Panc1 (cell line): ENCODE measurements at regions not wholly inside any gene's neighbourhood (a gene's known extent, or its start where the extent isn't known, plus 50 kb on each side); places are given as distances from the start of the nearest gene placed in this dataset.

ENCODE experiments used
- ATAC-seq: fragments of 200-7000 bp; cut with Tn5 transposase; 2 replicates; pipeline ENCODE4 v1.9.1; 2020; ENCODE audit warnings: mild to moderate bottlenecking, moderate library complexity
- BruUV-seq: library from RNA; stranded (reverse); fragments of 400-500 nt; replicated peaks from 2 replicates; lab custom pipeline; 2021; lab: Mats Ljungman, UMichigan
- CTCF ChIA-PET: fragments of 300-600 bp; sonication (Branson Sonifier 250); formaldehyde crosslinking; loops from one replicate; lab custom pipeline; 2022; ENCODE audit warnings: antibody characterized with exemption; lab: Charles Lee
- POLR2A ChIA-PET: fragments of 300-600 bp; sonication (Branson Sonifier 250); formaldehyde crosslinking; loops from one replicate; lab custom pipeline; 2022; ENCODE audit warnings: antibody characterized with exemption; lab: Charles Lee
- DNase-seq: peaks from one replicate; pipeline ENCODE4 v3.0.0-alpha.2; 2010; ENCODE audit warnings: low read depth, low spot score
- H3K27ac ChIP-seq: 2 replicates; pipeline ENCODE4 v1.5.1; 2011; ENCODE audit warnings: mild to moderate bottlenecking, low read length, inconsistent platforms
- H3K27me3 ChIP-seq: fragments of 200-500 bp; sonication (Bioruptor generic); 2 replicates; pipeline ENCODE4 v1.6.0; 2014; ENCODE audit warnings: low read length, inconsistent platforms; ENCODE audit not compliant: control insufficient read depth, insufficient read depth
- H3K36me3 ChIP-seq: fragments of 200-500 bp; sonication (Bioruptor generic); 2 replicates; pipeline ENCODE4 v1.5.1; 2014; ENCODE audit warnings: inconsistent platforms, mild to moderate bottlenecking, low read length, moderate library complexity; ENCODE audit not compliant: control insufficient read depth, insufficient read depth
- H3K4me1 ChIP-seq: 2 replicates; pipeline ENCODE4 v1.5.1; 2011; ENCODE audit warnings: inconsistent platforms, mild to moderate bottlenecking, low read length, moderate library complexity; ENCODE audit not compliant: control insufficient read depth, insufficient read depth
- H3K4me3 ChIP-seq, 2 experiments: 2 replicates each; pipeline ENCODE4 v1.5.1; 2011 to 2012; ENCODE audit warnings: low read depth in 2 of 2, low read length in 2 of 2, mild to moderate bottlenecking in 2 of 2, inconsistent platforms in 1 of 2, moderate library complexity in 1 of 2
- H3K9me3 ChIP-seq: fragments of 200-500 bp; sonication (Bioruptor generic); 2 replicates; pipeline ENCODE4 v1.5.1; 2014; ENCODE audit warnings: low read depth, mild to moderate bottlenecking, inconsistent platforms, low read length, moderate library complexity; ENCODE audit not compliant: control insufficient read depth, insufficient read depth
- CTCF ChIP-seq: fragments of 450-650 bp; IDR thresholded peaks from 2 replicates; pipeline ENCODE4 v1.5.1; 2017; ENCODE audit warnings: mild to moderate bottlenecking
- POLR2AphosphoS5 ChIP-seq: IDR thresholded peaks from 2 replicates; pipeline ENCODE4 v1.6.1; 2012; ENCODE audit warnings: mild to moderate bottlenecking, low read depth, low read length, moderate library complexity
- REST ChIP-seq, 2 experiments: IDR thresholded peaks; 2 replicates each; pipeline ENCODE4 v1.6.1; 2011 to 2012; ENCODE audit warnings: low read depth in 2 of 2, control low read depth in 1 of 2, low read length in 1 of 2, mild to moderate bottlenecking in 1 of 2, moderate library complexity in 1 of 2; ENCODE audit not compliant: insufficient read depth in 1 of 2
- SIN3A ChIP-seq: IDR thresholded peaks from 2 replicates; pipeline ENCODE4 v1.6.1; 2012; ENCODE audit warnings: low read depth, mild to moderate bottlenecking, low read length, moderate library complexity, borderline replicate concordance; ENCODE audit not compliant: insufficient read depth
- TCF7L2 ChIP-seq: IDR thresholded peaks from 2 replicates; pipeline ENCODE4 v1.6.1; 2011; ENCODE audit warnings: mild to moderate bottlenecking, low read depth, low read length, inconsistent platforms
- in situ Hi-C: cut with HindIII; loops from 2 replicates; pipeline ENCODE4 v1.10.0; 2016; ENCODE audit warnings: low sequenced_read_pairs, low pct_unique_long_range_greater_than_20kb
- intact Hi-C: fragments of 100-400 bp; cut with micrococcal nuclease; formaldehyde crosslinking; loops from one replicate; pipeline ENCODE4 v1.10.0; 2022; ENCODE audit not compliant: unreplicated experiment

GRCh38 chr15:70407955-70408354 is 310.2 kb upstream of the TLE3 start:
- H3K4me1 ChIP-seq = 0 out of 2 replicates have a peak, but pooled peaks cover 2% of the 10 kb centered on the region
- ChIA-PET POLR2A (no interaction called here), CTCF (no interaction called here)
- in situ Hi-C loops = no loop called here
- DNase-seq (no peak), ATAC-seq (no peak)
- no peak overlapping the region for H3K27ac ChIP-seq
- H3K9me3 ChIP-seq = 0 out of 2 replicates have a peak, but pooled peaks cover 6% of the 10 kb centered on the region
- H3K27me3 ChIP-seq = no peaks in the 10 kb centered on the region
- BruUV-seq = no TSS peak
- intact Hi-C loops = no loop called here
- no peak for TF ChIP-seq TCF7L2
- no peak for TF ChIP-seq CTCF
- TF ChIP-seq SIN3A = no peak
- TF ChIP-seq REST (IDR thresholded peaks at IDR 0.05; ENCODE audit: insufficient read depth in 1 of 2, low read depth in 2 of 2, low read length in 1 of 2) = no peak
- TF ChIP-seq POLR2AphosphoS5 = no peak
- no peak overlapping the region for H3K4me3 ChIP-seq
- H3K36me3 ChIP-seq = no peaks in the 10 kb centered on the region

- H3K4me1 ChIP-seq = 0 out of 2 replicates have a peak, but pooled peaks cover 2% of the 10 kb centered on the region
- ChIA-PET POLR2A (no interaction called here), CTCF (no interaction called here)
- H3K4me3 ChIP-seq = no peak overlapping the region
- no peak for DNase-seq
- no peaks in the 10 kb centered on the region for H3K36me3 ChIP-seq
- no TSS peak for BruUV-seq
- no peak for ATAC-seq
- TF ChIP-seq POLR2AphosphoS5 (no peak), CTCF (no peak), REST (IDR thresholded peaks at IDR 0.05; ENCODE audit: insufficient read depth in 1 of 2, low read depth in 2 of 2, low read length in 1 of 2) (no peak)
- intact Hi-C loops = no loop called here
- no peak overlapping the region for H3K27ac ChIP-seq
- H3K9me3 ChIP-seq = 0 out of 2 replicates have a peak, but pooled peaks cover 6% of the 10 kb centered on the region
- no peaks in the 10 kb centered on the region for H3K27me3 ChIP-seq
- in situ Hi-C loops = no loop called here
Observed at GRCh38 chr15:70407336-70407670, 309.6 kb upstream of the TLE3 start.
